A673 (cell line): ENCODE measurements at regions not wholly inside any gene's neighbourhood (a gene's known extent, or its start where the extent isn't known, plus 50 kb on each side); places are given as distances from the start of the nearest gene placed in this dataset.

Experiments used
- CTCF ChIP-seq: fragments of 300-800, 200-600 bp; sonication (generic); conservative IDR thresholded peaks from 2 replicates; pipeline ENCODE4 v1.5.1; 2017; ENCODE audit warnings: low read depth, mild to moderate bottlenecking, antibody characterized with exemption, low read length, moderate library complexity, mixed read lengths
- EZH2 ChIP-seq: fragments of 200-600 bp; sonication (generic); IDR thresholded peaks from 2 replicates; pipeline ENCODE4 v1.6.1; 2017; ENCODE audit warnings: borderline replicate concordance, low read depth, mild to moderate bottlenecking, mixed read lengths, antibody characterized with exemption, low read length; ENCODE audit not compliant: poor library complexity, severe bottlenecking

GRCh38 chr3:34078418-34078817, 280.0 kb downstream of the PDCD6IP start:
- TF ChIP-seq CTCF: no peak
- TF ChIP-seq EZH2: no peak
